PC-3 (cell line): ENCODE measurements at regions not wholly inside any gene's neighbourhood (a gene's known extent, or its start where the extent isn't known, plus 50 kb on each side); places are given as distances from the start of the nearest gene placed in this dataset.
A peak's percentile ranks its signal among the peaks of the same experiment; 100 is the strongest.

Source experiments
- ATAC-seq: fragments of 200-7000 bp; cut with Tn5 transposase; 2 replicates; pipeline ENCODE4 v1.9.1; 2020; ENCODE audit warnings: mild to moderate bottlenecking, moderate library complexity
- BruUV-seq: library from RNA; stranded (reverse); fragments of 400-500 nt; replicated peaks from 2 replicates; lab custom pipeline; 2021; lab: Mats Ljungman, UMichigan
- CTCF ChIA-PET: fragments of 300-600 bp; sonication (Branson Sonifier 250); formaldehyde crosslinking; loops from one replicate; lab custom pipeline; 2022; ENCODE audit warnings: antibody characterized with exemption; lab: Charles Lee
- POLR2A ChIA-PET: fragments of 300-600 bp; sonication (Branson Sonifier 250); formaldehyde crosslinking; loops from one replicate; lab custom pipeline; 2022; ENCODE audit warnings: antibody characterized with exemption; ENCODE audit not compliant: unreplicated experiment; lab: Charles Lee
- DNase-seq: peaks from one replicate; pipeline ENCODE4 v3.0.0-alpha.2; 2015
- H2AFZ ChIP-seq: fragments of 300-600 bp; sonication (generic); 2 replicates; pipeline ENCODE4 v1.6.0; 2016; ENCODE audit warnings: antibody characterized with exemption, low read length
- H3F3A ChIP-seq: fragments of 300-600 bp; sonication (generic); one replicate; pipeline ENCODE4 v1.6.0; 2017; ENCODE audit warnings: antibody characterized with exemption, low read length, control low read depth, mild to moderate bottlenecking; ENCODE audit not compliant: unreplicated experiment
- H3K27ac ChIP-seq: fragments of 300-600 bp; sonication (generic); 2 replicates; pipeline ENCODE4 v1.5.1; 2016; ENCODE audit warnings: mild to moderate bottlenecking, low read length
- H3K27me3 ChIP-seq: fragments of 300-600 bp; sonication (generic); 2 replicates; pipeline ENCODE4 v1.6.1; 2016; ENCODE audit warnings: low read length, mixed read lengths
- H3K36me3 ChIP-seq: fragments of 300-600 bp; sonication (generic); 2 replicates; pipeline ENCODE4 v1.6.1; 2016; ENCODE audit warnings: low read depth, mixed run types, low read length, mixed read lengths
- H3K4me1 ChIP-seq: fragments of 300-600 bp; sonication (generic); 2 replicates; pipeline ENCODE4 v1.5.1; 2016; ENCODE audit warnings: low read length; ENCODE audit not compliant: insufficient read depth
- H3K4me2 ChIP-seq: fragments of 300-600 bp; sonication (generic); 2 replicates; pipeline ENCODE4 v1.6.0; 2016; ENCODE audit warnings: low read length
- H3K4me3 ChIP-seq: fragments of 300-600 bp; sonication (generic); 2 replicates; pipeline ENCODE4 v1.5.1; 2016; ENCODE audit warnings: mild to moderate bottlenecking, low read length, mixed read lengths
- H3K79me2 ChIP-seq: fragments of 300-600 bp; sonication (generic); 2 replicates; pipeline ENCODE4 v1.6.1; 2017; ENCODE audit warnings: low read length, mixed read lengths
- H3K9ac ChIP-seq: fragments of 300-600 bp; sonication (generic); 2 replicates; pipeline ENCODE4 v1.6.0; 2016; ENCODE audit warnings: mild to moderate bottlenecking, low read length
- H3K9me2 ChIP-seq: fragments of 300-600 bp; sonication (generic); replicated peaks from 2 replicates; pipeline ENCODE4 v1.6.1; 2016; ENCODE audit warnings: mixed run types, low read length, mixed read lengths
- H3K9me3 ChIP-seq: fragments of 300-600 bp; sonication (generic); 2 replicates; pipeline ENCODE4 v1.6.1; 2016; ENCODE audit warnings: low read length, mixed read lengths
- H4K20me1 ChIP-seq: fragments of 300-600 bp; sonication (generic); 2 replicates; pipeline ENCODE4 v1.6.1; 2016; ENCODE audit warnings: low read length, mixed read lengths
- CTCF ChIP-seq: fragments of 300-600 bp; sonication (generic); conservative IDR thresholded peaks from 2 replicates; pipeline ENCODE4 v1.5.1; 2017; ENCODE audit warnings: antibody characterized with exemption, low read depth, mild to moderate bottlenecking, low read length
- EZH2 ChIP-seq: fragments of 300-600 bp; sonication (generic); IDR thresholded peaks from one replicate; pipeline ENCODE4 v1.6.1; 2017; ENCODE audit warnings: antibody characterized with exemption, mild to moderate bottlenecking, low read length; ENCODE audit not compliant: unreplicated experiment
- EZH2phosphoT487 ChIP-seq: fragments of 300-600 bp; sonication (generic); IDR thresholded peaks from 2 replicates; pipeline ENCODE4 v1.6.1; 2018; ENCODE audit warnings: mild to moderate bottlenecking, antibody characterized with exemption, low read length, borderline replicate concordance
- intact Hi-C: fragments of 100-400 bp; cut with micrococcal nuclease; formaldehyde crosslinking; loops from 2 replicates; pipeline ENCODE4 v1.9.0; 2023

GRCh38 chr7:47196737-47197136 is 385.2 kb downstream of the TNS3 start:
- ATAC-seq (no peak), DNase-seq (no peak)
- H3K27me3 ChIP-seq, result peaks cover 6% of the 10 kb centered on the region
- H4K20me1 ChIP-seq, result no peaks in the 10 kb centered on the region
- intact Hi-C loops, result no loop called here
- no peaks in the 10 kb centered on the region for H3K9me3 ChIP-seq
- ChIA-PET POLR2A (no interaction called here), CTCF (no interaction called here)
- H3K9me2 ChIP-seq, result no peaks in the 10 kb centered on the region
- TF ChIP-seq EZH2, result no peak
- TF ChIP-seq EZH2phosphoT487, result no peak
- TF ChIP-seq CTCF, result no peak
- H3K79me2 ChIP-seq, result no peaks in the 10 kb centered on the region
- H3K9ac ChIP-seq, result no peak overlapping the region
- H2AFZ ChIP-seq, result no peak overlapping the region
- no peak overlapping the region for H3K4me3 ChIP-seq
- H3F3A ChIP-seq, result no peaks in the 10 kb centered on the region
- no peak overlapping the region for H3K27ac ChIP-seq
- H3K4me2 ChIP-seq, result no peak overlapping the region
- H3K4me1 ChIP-seq, result no peaks in the 10 kb centered on the region
- no TSS peak for BruUV-seq
- no peaks in the 10 kb centered on the region for H3K36me3 ChIP-seq

GRCh38 chr7:47196106-47196645 is 385.7 kb downstream of the TNS3 start:
- Histone ChIP-seq H2AFZ (no peak overlapping the region), H3K27me3 (peaks cover 4% of the 10 kb centered on the region), H3K9me2 (no peaks in the 10 kb centered on the region), H3F3A (no peaks in the 10 kb centered on the region), H3K27ac (no peak overlapping the region), H3K4me3 (no peak overlapping the region), H4K20me1 (no peaks in the 10 kb centered on the region), H3K79me2 (no peaks in the 10 kb centered on the region), H3K4me2 (no peak overlapping the region), H3K9me3 (no peaks in the 10 kb centered on the region), H3K9ac (no peak overlapping the region), H3K36me3 (no peaks in the 10 kb centered on the region), H3K4me1 (no peaks in the 10 kb centered on the region)
- CTCF ChIA-PET, result no interaction called here
- POLR2A ChIA-PET, result no interaction called here
- ATAC-seq (no peak), DNase-seq (no peak)
- BruUV-seq, result no TSS peak
- intact Hi-C loops, result no loop called here
- TF ChIP-seq EZH2phosphoT487 (no peak), CTCF (no peak), EZH2 (no peak)

- H2AFZ ChIP-seq, result no peak overlapping the region
- no peak overlapping the region for H3K27ac ChIP-seq
- CTCF ChIA-PET, result no interaction called here
- ATAC-seq (no peak), DNase-seq (peak; percentile 24)
- no peaks in the 10 kb centered on the region for H3K36me3 ChIP-seq
- no peak overlapping the region for H3K4me3 ChIP-seq
- no peaks in the 10 kb centered on the region for H3K79me2 ChIP-seq
- TF ChIP-seq EZH2 (no peak), CTCF (peak; percentile 39; the same call in 1 of the 2 replicates), EZH2phosphoT487 (no peak)
- peaks cover 2% of the 10 kb centered on the region for H3K27me3 ChIP-seq
- BruUV-seq, result no TSS peak
- no peaks in the 10 kb centered on the region for H3K4me1 ChIP-seq
- no peaks in the 10 kb centered on the region for H3K9me2 ChIP-seq
- no peak overlapping the region for H3K9ac ChIP-seq
- H4K20me1 ChIP-seq, result no peaks in the 10 kb centered on the region
- H3K4me2 ChIP-seq, result no peak overlapping the region
- no peaks in the 10 kb centered on the region for H3K9me3 ChIP-seq
- intact Hi-C loops, result no loop called here
- H3F3A ChIP-seq, result no peaks in the 10 kb centered on the region
- POLR2A ChIA-PET, result no interaction called here
These were observed 386.3 kb downstream of the TNS3 start for GRCh38 chr7:47195641-47196040.
